Activated T-helper 1 cell treated with Interleukin-2 at 50 U/mL for 16 hours (primary cell): ENCODE measurements at regions not wholly inside any gene's neighbourhood (a gene's known extent, or its start where the extent isn't known, plus 50 kb on each side); places are given as distances from the start of the nearest gene placed in this dataset.
"Not testable (repeated sequence)": the region's sequence is repeated elsewhere in the genome, so short reads cannot be mapped to it uniquely, and the experiment has no call there.

Experiments
- DNase-seq: peaks from one replicate; pipeline ENCODE4 v3.0.0-alpha.2; 2020; ENCODE audit warnings: low read depth

GRCh38 chr1:222239130-222239529, 308.8 kb downstream of the HHIPL2 start:
- no peak for DNase-seq

GRCh38 chr1:222234351-222234750, 313.6 kb downstream of the HHIPL2 start:
- no peak for DNase-seq

DNA sequence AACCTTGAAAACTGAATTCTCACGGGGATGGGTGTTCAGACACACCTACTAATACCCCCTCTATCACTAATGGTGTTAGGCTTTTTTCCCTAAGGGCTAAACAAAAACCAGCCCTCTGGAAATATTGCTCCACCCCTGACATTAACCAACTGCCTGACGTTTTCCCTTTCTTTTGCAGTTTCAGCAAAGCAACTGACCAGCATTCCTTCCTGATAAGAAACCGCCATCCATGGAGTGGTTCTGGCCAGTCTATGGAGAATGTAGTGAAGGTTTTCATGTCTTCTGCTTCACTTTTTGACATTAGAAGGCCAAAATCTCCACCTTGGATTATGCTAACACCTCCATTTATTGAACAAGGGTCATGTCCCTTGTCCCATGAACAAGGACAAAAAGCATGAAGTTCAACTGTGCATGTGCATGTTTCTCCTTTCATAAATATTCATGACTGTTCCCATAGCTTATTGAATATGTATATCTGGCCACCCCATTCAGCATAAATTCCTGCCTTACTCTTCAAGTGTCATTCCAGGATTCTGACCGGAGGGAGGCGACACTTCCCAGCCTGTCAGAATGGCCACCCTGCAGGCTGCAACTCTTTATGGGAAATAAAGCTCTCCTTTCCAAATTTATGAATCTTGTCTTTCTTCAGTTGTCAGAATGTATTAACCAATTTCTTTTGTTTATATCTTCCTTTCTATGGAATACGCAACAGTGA, 314.3 kb downstream of the HHIPL2 start:
- DNase-seq: no peak

DNA sequence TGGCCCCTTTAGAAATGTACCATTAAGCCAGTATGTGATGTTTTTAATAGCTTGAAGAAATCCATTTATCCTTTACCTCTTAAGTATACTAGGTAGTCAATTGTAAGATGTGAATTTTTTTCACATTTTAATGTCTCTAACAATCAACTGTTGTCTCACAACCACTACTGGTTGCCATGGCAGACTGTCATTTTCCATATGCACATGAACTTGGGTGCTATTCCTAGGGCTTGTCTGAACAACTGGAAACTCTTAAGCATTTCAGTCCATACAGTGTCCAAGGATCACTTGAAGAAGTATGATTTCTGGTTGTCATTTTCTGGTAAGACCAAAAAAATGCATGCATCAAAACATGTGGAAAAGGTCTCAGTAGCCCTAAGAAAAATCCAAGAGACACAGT, 315.1 kb downstream of the HHIPL2 start:
- no peak for DNase-seq

DNA sequence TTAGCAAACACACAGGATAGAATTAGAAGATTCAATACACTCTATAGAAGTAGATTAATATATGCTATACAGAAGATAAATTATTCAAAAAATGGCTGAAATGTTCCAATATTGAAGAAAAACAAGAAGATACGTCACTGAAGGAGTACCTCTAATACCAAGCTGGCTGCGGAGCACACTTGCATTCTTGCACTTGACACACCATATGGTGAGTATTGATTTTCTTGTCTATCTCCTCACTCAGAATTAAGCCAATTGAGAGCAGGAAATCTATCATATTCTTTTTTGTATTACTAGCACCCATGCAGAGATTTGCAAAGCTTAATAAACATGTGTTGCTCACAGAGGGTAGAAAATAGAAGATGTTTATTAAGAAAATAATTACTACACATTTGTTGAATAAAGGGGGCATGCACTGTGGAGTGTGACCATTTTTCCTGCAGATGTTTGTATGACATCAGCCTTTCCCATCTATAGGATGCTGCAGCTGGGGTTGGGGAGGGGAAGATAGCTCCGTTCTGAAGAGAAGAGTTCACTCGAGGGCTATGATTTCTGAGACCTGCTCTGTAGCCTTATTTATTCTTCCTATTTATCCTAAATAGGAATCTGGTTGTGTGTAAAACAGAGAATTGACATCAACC, 318.1 kb downstream of the HHIPL2 start:
- DNase-seq: no peak

GRCh38 chr1:222225316-222225691, 322.6 kb downstream of the HHIPL2 start:
- DNase-seq: no peak

GRCh38 chr1:222224636-222225315, 323.1 kb downstream of the HHIPL2 start:
- no peak for DNase-seq

DNA sequence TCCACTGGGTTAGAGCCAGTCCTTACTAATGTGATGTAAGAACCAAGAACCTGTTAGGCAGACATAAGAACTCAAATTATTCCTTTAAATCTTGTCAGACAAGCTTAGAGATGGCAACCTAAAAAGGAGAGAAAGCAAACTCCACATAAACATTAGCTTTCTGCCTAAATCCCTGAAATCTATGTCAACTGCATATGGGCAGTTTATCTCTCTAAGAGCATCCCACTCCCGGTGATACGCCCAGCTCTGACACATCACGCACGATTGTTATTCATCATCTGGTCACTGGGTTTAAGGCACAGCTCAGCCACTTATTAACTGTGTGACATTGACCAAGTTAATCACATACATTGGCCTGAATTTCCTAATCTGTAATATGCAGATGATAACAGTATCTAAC, 323.7 kb downstream of the HHIPL2 start:
- DNase-seq: no peak

GRCh38 chr1:222223010-222223409, 324.9 kb downstream of the HHIPL2 start:
- DNase-seq: no peak

DNA sequence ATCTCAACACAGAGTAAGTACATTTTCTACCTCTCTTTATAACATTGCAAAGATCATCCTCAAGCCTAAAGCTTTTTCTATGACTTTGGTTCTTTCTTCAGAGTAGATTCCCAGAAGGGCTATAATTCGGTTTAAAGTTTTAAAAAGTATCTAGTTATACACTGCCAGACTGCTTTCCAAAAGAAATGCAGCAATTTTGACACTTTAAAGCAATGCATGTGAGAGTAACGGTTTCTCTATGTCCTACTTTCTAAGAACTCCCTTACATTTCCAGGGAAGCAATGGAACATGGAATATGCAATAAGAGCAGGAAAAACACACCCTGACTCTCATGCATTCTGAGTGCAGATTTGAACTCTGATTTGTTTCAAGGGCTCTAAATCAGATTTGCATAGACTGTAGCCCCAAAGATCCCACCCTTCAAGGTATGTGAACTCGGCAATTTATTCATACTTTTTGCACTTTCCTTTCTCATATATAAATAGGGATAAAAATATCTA, 331.6 kb downstream of the HHIPL2 start:
- DNase-seq: no peak

DNA sequence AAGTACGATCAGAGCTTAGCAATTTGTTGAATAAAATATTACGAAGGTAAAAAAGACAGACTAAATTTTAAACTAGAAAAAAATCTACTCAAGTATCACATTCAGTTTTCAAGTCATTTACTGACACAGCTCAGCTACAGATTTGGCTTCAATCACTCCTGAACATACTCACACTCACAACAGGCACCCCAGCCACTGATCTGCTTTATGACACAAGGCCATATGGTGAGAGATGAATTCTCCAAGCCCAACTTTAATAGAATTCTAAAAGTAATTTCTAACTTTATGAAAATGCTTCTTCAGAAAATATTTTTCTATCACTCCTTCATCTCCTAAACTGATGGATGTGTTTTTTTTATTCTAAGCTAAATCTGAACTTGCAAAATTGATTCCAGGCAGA, 337.1 kb downstream of the HHIPL2 start:
- DNase-seq: no peak

DNA sequence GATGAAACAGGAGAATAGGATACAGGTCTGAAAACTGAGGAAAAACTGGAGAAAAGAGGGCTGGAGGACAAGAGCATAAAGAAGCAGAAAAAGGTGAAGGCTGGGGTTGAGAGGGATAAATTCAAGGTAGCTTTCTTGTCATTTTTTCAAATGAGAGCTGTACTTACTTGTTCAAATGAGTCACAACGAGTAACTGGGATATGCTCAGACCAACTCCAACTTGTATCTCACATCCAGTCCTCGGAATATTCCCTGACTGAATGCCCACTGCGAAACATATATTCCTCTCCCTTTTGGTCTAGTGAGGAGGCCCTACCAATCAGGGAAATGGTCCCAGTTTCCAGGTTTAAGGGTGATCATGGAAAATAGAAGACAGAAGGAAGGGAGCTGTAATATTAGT, 343.4 kb downstream of the HHIPL2 start:
- DNase-seq: no peak

DNA sequence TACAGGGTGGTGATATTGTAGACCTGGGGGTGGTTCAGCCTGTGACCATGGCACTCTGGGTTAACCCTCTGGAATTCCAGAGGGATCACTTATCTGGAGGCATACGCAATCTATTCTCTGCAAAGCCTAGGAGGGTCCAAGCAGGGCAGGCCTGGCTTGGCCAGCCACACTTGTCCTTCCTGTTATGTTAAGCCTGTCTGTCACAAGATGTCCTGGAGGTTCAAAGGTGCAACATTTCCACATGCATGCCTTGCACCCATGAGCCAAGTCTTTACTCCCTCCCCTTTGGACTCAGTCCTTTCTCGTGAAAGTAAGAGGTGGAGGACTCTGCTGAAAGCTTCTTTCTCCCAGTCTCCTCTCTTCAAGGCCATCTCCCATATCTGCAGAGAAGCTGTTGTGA, 345.1 kb downstream of the HHIPL2 start:
- no peak for DNase-seq

DNA sequence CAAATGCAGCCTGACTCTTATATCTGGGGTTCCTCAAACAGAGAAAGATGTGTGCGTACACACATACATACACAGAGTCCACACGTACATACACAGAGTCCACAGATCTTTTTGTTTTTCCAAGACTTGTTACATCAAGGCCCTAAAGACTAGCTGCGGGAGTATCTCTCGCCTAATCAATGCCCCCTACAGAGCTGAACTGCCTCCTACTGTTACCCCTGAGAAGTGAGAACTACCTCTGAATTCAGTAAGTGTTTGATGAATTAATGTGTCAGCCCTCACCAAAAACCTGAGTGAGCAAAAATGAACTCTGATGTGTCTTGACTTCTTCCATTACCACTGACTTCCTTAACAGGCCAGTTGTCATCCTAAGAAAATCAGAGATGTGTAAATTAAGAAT, 351.2 kb downstream of the HHIPL2 start:
- no peak for DNase-seq

DNA sequence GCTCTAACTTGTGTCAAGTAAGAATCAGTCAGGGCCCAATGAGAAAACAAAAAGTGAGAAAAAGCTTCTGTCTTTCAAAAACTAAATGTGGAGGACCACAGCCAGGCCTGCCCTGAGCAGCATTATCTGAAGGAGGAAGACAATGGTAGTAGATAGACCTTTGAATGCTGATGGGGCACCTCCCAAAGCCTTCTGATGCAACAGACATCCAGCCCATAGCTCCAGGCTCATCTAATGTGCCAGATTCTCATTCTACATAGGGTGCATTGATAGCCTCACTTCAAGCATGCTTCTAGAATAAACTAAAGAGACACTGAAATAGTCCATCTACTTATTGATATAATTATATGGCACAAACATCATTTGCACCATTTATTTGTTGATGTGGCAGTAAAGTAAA, 351.6 kb downstream of the HHIPL2 start:
- no peak for DNase-seq

DNA sequence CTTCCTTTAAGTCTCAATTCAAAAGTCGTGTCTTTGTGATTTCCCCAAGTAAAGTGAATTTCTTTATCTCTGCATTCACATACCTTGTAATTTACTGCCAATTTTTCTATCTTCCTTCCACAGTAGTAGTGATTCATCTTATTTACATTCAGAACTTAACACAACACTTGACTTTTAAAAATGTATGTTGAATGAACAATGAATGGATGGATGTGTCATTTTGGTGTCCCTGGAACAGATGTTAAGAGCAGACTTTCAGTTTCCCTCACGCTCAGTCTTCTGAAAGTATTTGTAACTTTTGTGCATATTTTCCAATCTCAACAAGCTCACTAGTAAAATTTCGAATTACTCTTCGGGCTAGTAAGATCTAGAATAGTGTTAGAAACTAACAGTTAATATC, 352.0 kb downstream of the HHIPL2 start:
- DNase-seq: no peak

DNA sequence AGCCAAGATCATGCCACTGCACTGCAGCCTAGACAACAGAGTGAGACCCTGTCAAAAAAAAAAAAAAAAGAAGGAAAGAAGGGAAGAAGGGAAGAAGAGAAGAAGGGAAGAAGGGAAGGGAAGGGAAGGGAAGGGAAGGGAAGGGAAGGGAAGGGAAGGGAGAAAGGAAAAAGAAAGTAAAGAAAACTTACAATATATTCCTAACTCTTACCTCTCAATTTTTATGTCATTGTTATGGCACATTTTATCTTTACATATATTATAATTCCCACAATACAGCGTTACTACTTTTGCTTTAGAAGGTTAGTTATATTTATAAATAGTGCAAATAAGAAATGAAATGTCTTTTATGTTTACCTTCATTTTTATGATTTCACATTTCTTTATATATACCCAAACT, 358.7 kb downstream of the HHIPL2 start:
- no peak for DNase-seq

GRCh38 chr1:222187566-222188332, 360.2 kb downstream of the HHIPL2 start:
- DNase-seq: no peak

GRCh38 chr1:222182641-222183040, 365.3 kb downstream of the HHIPL2 start:
- no peak for DNase-seq

DNA sequence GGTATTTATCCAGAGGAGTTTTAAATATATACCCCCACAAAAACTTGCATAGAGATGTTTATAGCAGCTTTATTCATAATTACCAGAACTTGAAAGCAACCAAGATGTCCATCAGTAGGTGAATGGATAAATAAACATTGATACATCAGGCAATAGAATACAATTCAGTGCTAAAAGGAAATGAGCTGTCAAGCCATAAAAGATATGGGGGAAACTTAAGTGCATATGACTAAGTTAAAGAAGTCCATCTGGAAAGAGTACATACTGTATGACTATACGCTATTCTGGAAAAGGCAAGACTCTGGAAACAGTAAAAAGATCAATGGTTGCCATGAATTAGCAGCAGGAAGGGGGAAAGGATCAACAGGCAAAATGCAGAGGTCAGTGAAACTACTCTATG, 366.7 kb downstream of the HHIPL2 start:
- no peak for DNase-seq

DNA sequence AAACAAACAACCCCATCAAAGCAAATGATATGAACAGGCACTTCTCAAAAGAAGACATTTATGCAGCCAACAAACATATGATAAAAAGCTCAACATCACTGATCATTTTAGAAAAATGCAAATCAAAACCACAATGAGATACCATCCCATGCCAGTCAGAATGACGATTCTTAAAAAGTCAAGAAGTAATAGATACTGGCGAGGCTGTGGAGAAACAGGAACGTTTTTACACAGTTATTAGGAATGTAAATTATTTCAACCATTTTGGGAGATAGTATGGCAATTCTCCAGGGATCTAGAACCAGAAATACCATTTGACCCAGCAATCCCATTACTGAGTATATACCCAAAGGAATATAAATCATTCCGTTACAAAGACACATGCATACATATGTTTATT, 370.4 kb downstream of the HHIPL2 start:
- not testable (repeated sequence) for DNase-seq

DNA sequence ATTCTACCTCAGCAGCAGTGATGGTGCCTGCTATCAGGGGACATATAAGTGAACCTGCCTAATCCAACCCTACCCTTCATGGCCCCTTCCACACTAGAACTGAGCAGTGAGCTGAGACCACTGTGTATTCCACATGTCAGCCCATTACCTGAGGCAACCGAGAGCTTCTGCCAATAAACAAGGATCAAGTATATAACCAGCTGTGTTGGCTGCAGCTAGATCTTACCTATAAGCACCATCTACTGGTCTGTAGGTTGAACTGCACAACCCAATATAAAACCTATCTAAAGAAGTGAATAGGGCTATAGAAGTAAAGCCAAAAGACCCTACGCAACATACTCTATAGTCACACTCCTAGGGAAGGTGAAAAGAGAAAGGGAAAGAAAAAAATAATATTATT, 376.9 kb downstream of the HHIPL2 start:
- DNase-seq: no peak

DNA sequence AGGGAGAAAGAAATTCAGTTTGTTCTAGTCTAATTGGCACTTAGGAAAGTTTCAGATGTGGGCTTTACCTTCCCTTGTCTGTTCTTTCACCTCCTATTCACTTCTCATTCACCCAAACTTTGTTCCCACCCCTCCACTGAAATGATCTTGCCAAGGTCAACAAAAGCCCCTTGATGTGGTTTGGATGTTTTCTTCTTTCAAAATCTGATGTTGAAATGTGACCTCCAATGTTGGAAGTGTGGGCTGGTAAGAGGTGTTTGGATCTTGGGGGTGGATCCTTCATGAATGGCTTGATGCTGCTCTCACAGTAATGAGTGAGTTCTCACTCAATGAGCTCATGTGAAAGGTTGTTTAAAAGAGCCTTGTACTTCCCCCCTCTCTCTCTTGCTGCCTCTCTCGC, 379.3 kb downstream of the HHIPL2 start:
- no peak for DNase-seq
